GM23338 (cell line): ENCODE measurements at regions not wholly inside any gene's neighbourhood (a gene's known extent, or its start where the extent isn't known, plus 50 kb on each side); places are given as distances from the start of the nearest gene placed in this dataset.

Source experiments
- ATAC-seq: fragments of 200-7000 bp; cut with Tn5 transposase; 3 replicates; pipeline ENCODE4 v1.9.1; 2020
- DNase-seq: peaks from one replicate; pipeline ENCODE4 v3.0.0-alpha.2; 2015; ENCODE audit warnings: low spot score
- H2AFZ ChIP-seq: fragments of 200-600 bp; sonication (generic); 2 replicates; pipeline ENCODE4 v1.8.0; 2016; ENCODE audit warnings: antibody characterized with exemption, mild to moderate bottlenecking, moderate library complexity
- H3F3A ChIP-seq: fragments of 200-600 bp; sonication (generic); replicated peaks from 2 replicates; pipeline ENCODE4 v1.8.0; 2017; ENCODE audit warnings: antibody characterized with exemption, mixed run types, low read depth
- H3K27ac ChIP-seq: fragments of 200-600 bp; sonication (generic); 2 replicates; pipeline ENCODE4 v1.6.1; 2016; ENCODE audit warnings: low read depth
- H3K27me3 ChIP-seq: fragments of 200-600 bp; sonication (generic); 2 replicates; pipeline ENCODE4 v1.8.0; 2016; ENCODE audit warnings: mild to moderate bottlenecking, mixed run types, moderate library complexity; ENCODE audit not compliant: insufficient read depth
- H3K36me3 ChIP-seq: fragments of 200-600 bp; sonication (generic); 2 replicates; pipeline ENCODE4 v1.8.0; 2016; ENCODE audit warnings: mild to moderate bottlenecking; ENCODE audit not compliant: insufficient read depth
- H3K4me1 ChIP-seq: fragments of 200-600 bp; sonication (generic); 2 replicates; pipeline ENCODE4 v1.8.0; 2016; ENCODE audit warnings: mild to moderate bottlenecking, moderate library complexity; ENCODE audit not compliant: insufficient read depth
- H3K4me2 ChIP-seq: fragments of 200-600 bp; sonication (generic); 2 replicates; pipeline ENCODE4 v1.7.1; 2017; ENCODE audit warnings: mixed run types
- H3K4me3 ChIP-seq: fragments of 200-600 bp; sonication (generic); 2 replicates; pipeline ENCODE4 v1.6.1; 2016; ENCODE audit warnings: mixed run types
- H3K79me2 ChIP-seq: fragments of 200-600 bp; sonication (generic); replicated peaks from 2 replicates; pipeline ENCODE4 v1.8.0; 2017; ENCODE audit warnings: mild to moderate bottlenecking; ENCODE audit not compliant: insufficient read depth
- H3K9me2 ChIP-seq: fragments of 200-600 bp; sonication (generic); 2 replicates; pipeline ENCODE4 v1.8.0; 2017; ENCODE audit not compliant: insufficient read depth
- H4K20me1 ChIP-seq: fragments of 200-600 bp; sonication (generic); replicated peaks from 2 replicates; pipeline ENCODE4 v1.8.0; 2017; ENCODE audit warnings: mild to moderate bottlenecking; ENCODE audit not compliant: insufficient read depth
- H3K27ac Mint-ChIP-seq: 2 replicates; pipeline ENCODE4 v1.8.0; 2020; ENCODE audit warnings: inconsistent platforms, mild to moderate bottlenecking, moderate library complexity, mixed read lengths
- H3K27me3 Mint-ChIP-seq: 3 replicates; pipeline ENCODE4 v1.8.0; 2022; ENCODE audit warnings: low read depth, mild to moderate bottlenecking, moderate library complexity, mixed read lengths, inconsistent platforms; ENCODE audit not compliant: insufficient read depth, poor library complexity
- H3K36me3 Mint-ChIP-seq: 3 replicates; pipeline ENCODE4 v1.8.0; 2021; ENCODE audit warnings: low read depth, mild to moderate bottlenecking, inconsistent platforms, moderate library complexity, mixed read lengths
- H3K4me1 Mint-ChIP-seq: 3 replicates; pipeline ENCODE4 v1.8.0; 2020; ENCODE audit warnings: mild to moderate bottlenecking, inconsistent platforms, mixed read lengths
- H3K4me3 Mint-ChIP-seq: 3 replicates; pipeline ENCODE4 v1.8.0; 2021; ENCODE audit warnings: moderate library complexity, mild to moderate bottlenecking, inconsistent platforms, mixed read lengths
- H3K9me3 Mint-ChIP-seq: 3 replicates; pipeline ENCODE4 v1.8.0; 2020; ENCODE audit warnings: moderate library complexity, mild to moderate bottlenecking, inconsistent platforms, mixed read lengths
- CREB1 ChIP-seq: fragments of 250-450 bp; sonication (Bioruptor Pico); IDR thresholded peaks from 2 replicates; pipeline ENCODE4 v1.5.0; 2020; ENCODE audit warnings: low read depth, mild to moderate bottlenecking, moderate library complexity
- CTCF ChIP-seq, 2 experiments: fragments of 200-600 bp in 1 of 2; sonication (generic) in 1 of 2; conservative IDR thresholded peaks; 2 replicates each; pipeline versions ENCODE4 v1.5.1 to v1.6.1; 2016 to 2017; ENCODE audit warnings: antibody characterized with exemption in 2 of 2, low read depth in 2 of 2, mild to moderate bottlenecking in 2 of 2, moderate library complexity in 1 of 2
- ETS1 ChIP-seq: IDR thresholded peaks from 2 replicates; pipeline ENCODE4 v1.6.1; 2016; ENCODE audit warnings: antibody characterized with exemption
- EZH2 ChIP-seq: fragments of 200-600 bp; sonication (generic); IDR thresholded peaks from one replicate; pipeline ENCODE4 v1.8.0; 2017; ENCODE audit warnings: antibody characterized with exemption, mild to moderate bottlenecking, low read depth; ENCODE audit not compliant: unreplicated experiment
- EZH2phosphoT487 ChIP-seq: fragments of 200-600 bp; sonication (generic); IDR thresholded peaks from one replicate; pipeline ENCODE4 v1.8.1; 2018; ENCODE audit warnings: antibody characterized with exemption; ENCODE audit not compliant: unreplicated experiment
- JUNB ChIP-seq: IDR thresholded peaks from one replicate; pipeline ENCODE4 v1.6.1; 2016; ENCODE audit warnings: antibody characterized with exemption; ENCODE audit not compliant: unreplicated experiment
- NANOG ChIP-seq: IDR thresholded peaks from 2 replicates; pipeline ENCODE4 v1.6.1; 2016; ENCODE audit warnings: antibody characterized with exemption, borderline replicate concordance
- POLR2AphosphoS5 ChIP-seq: IDR thresholded peaks from 2 replicates; pipeline ENCODE4 v1.6.1; 2016; ENCODE audit warnings: antibody characterized with exemption, low read depth
- REST ChIP-seq: IDR thresholded peaks from one replicate; pipeline ENCODE4 v1.6.1; 2018; ENCODE audit warnings: antibody characterized with exemption; ENCODE audit not compliant: unreplicated experiment
- STAT1 ChIP-seq: IDR thresholded peaks from one replicate; pipeline ENCODE4 v1.6.1; 2016; ENCODE audit warnings: antibody characterized with exemption; ENCODE audit not compliant: unreplicated experiment
- ZNF114 ChIP-seq: fragments of 250-450 bp; sonication (Bioruptor Pico); IDR thresholded peaks from 2 replicates; pipeline ENCODE4 v1.5.0; 2020; ENCODE audit warnings: mild to moderate bottlenecking, moderate library complexity
- ZNF331 ChIP-seq: fragments of 250-450 bp; sonication (Bioruptor Pico); IDR thresholded peaks from 2 replicates; pipeline ENCODE4 v1.5.0; 2020; ENCODE audit warnings: low read depth, mild to moderate bottlenecking, moderate library complexity
- ZNF462 ChIP-seq: fragments of 250-450 bp; sonication (Bioruptor Pico); IDR thresholded peaks from 2 replicates; pipeline ENCODE4 v1.5.0; 2020; ENCODE audit warnings: mild to moderate bottlenecking, moderate library complexity

GRCh38 chr3:132805071-132805470, 82.9 kb upstream of the NPHP3 start:
- Mint-ChIP-seq H3K27ac (no peak overlapping the region), H3K9me3 (no peaks in the 10 kb centered on the region), H3K36me3 (no peaks in the 10 kb centered on the region), H3K4me1 (no peaks in the 10 kb centered on the region), H3K27me3 (peaks cover 2% of the 10 kb centered on the region), H3K4me3 (no peak overlapping the region)
- no peak overlapping the region for H3K27ac ChIP-seq
- H3K4me1 ChIP-seq, result no peaks in the 10 kb centered on the region
- TF ChIP-seq NANOG (no peak), EZH2 (no peak), POLR2AphosphoS5 (no peak), CTCF (conservative IDR thresholded peaks at IDR 0.05; ENCODE audit: low read depth in 2 of 2) (no peak), ZNF462 (CRISPR knock-in tag) (no peak), CREB1 (CRISPR knock-in tag) (no peak), JUNB (no peak), ZNF114 (no peak), STAT1 (no peak), REST (no peak), ETS1 (no peak), EZH2phosphoT487 (no peak), ZNF331 (CRISPR knock-in tag) (no peak)
- no peaks in the 10 kb centered on the region for H3K9me2 ChIP-seq
- no peak for DNase-seq
- no peaks in the 10 kb centered on the region for H3K79me2 ChIP-seq
- H3F3A ChIP-seq, result no peaks in the 10 kb centered on the region
- no peak overlapping the region for H2AFZ ChIP-seq
- ATAC-seq, result no peak
- no peaks in the 10 kb centered on the region for H3K36me3 ChIP-seq
- H4K20me1 ChIP-seq, result no peaks in the 10 kb centered on the region
- H3K27me3 ChIP-seq, result no peaks in the 10 kb centered on the region
- no peak overlapping the region for H3K4me3 ChIP-seq
- no peak overlapping the region for H3K4me2 ChIP-seq
